Epithelial cell of proximal tubule (primary cell): ENCODE measurements at regions not wholly inside any gene's neighbourhood (a gene's known extent, or its start where the extent isn't known, plus 50 kb on each side); places are given as distances from the start of the nearest gene placed in this dataset.

ENCODE experiments used
- DNase-seq: peaks from one replicate; pipeline ENCODE4 v3.0.0-alpha.2; 2011; ENCODE audit warnings: low read depth
- H3K4me3 ChIP-seq: 2 replicates; pipeline ENCODE4 v1.5.1; 2011; ENCODE audit warnings: low read depth, mild to moderate bottlenecking, low read length
- TF ChIP-seq, protein P1 (sequence below): conservative IDR thresholded peaks from 2 replicates; pipeline ENCODE4 v1.5.1; 2012; ENCODE audit warnings: low read depth, mild to moderate bottlenecking, low read length

DNA sequence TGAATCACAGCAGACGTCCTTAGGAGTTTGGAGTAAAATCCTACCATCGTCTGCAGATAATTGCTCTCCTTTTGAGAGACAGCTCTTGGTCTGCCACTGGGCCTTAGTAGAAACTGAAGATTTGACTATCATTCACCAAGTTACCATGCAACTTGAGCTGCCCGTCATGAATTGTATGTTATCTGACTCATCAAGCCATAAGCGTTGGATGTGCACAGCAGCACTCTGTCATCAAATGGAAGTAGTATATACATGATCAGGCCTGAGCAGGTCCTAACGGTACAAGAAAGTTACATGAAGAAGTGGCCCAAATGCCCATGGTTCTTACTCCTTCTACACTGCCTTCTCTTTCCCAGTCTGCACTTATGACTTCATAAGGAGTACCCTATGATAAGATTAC, 317.8 kb downstream of the GPATCH2 start:
- H3K4me3 ChIP-seq = no peak overlapping the region
- DNase-seq = no peak
- TF ChIP-seq, protein P1, sequence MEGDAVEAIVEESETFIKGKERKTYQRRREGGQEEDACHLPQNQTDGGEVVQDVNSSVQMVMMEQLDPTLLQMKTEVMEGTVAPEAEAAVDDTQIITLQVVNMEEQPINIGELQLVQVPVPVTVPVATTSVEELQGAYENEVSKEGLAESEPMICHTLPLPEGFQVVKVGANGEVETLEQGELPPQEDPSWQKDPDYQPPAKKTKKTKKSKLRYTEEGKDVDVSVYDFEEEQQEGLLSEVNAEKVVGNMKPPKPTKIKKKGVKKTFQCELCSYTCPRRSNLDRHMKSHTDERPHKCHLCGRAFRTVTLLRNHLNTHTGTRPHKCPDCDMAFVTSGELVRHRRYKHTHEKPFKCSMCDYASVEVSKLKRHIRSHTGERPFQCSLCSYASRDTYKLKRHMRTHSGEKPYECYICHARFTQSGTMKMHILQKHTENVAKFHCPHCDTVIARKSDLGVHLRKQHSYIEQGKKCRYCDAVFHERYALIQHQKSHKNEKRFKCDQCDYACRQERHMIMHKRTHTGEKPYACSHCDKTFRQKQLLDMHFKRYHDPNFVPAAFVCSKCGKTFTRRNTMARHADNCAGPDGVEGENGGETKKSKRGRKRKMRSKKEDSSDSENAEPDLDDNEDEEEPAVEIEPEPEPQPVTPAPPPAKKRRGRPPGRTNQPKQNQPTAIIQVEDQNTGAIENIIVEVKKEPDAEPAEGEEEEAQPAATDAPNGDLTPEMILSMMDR = no peak

DNA sequence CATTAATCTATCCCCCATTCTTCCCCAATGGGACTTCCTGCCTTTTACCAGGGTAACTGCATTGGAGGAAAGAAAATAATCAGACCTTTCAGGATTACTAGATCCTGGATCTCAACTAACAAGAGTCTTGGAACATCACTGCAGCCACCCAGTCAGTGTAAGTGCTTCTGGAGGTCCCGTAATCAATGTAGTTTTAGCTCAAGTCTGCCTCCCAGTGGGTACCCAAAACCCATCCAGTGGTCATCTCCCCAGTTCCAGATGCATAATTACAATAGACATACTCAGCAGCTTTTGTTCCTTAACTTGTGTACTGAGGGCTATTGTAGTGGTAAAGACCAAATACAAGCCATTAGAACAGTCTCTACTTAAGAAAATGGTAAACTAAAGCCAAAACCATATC, 319.1 kb downstream of the GPATCH2 start:
- no peak for DNase-seq

DNA sequence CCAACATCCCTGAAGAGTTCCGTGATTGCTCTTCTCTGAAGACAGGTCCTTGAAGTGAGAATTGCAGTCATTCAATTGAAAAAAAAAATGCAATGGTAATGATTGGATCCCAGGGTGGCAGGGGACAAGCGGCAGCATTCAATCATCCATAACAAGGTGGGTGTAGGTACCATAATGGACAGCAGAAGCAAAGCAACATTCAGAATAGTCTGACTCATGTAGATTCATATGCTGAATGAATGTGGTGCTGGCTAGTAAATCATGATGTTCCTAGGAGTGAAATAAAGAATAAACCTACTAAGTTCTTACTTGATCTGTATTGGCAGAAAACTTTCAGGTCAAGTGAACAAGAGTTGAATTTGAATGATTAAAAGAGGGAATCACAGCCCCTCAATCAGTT, 319.6 kb downstream of the GPATCH2 start:
- DNase-seq = no peak

More for the DNA sequence above, 319.1 kb downstream of the GPATCH2 start:
- H3K4me3 ChIP-seq = no peak overlapping the region
- TF ChIP-seq, protein P1 = peak; percentile 59

DNA sequence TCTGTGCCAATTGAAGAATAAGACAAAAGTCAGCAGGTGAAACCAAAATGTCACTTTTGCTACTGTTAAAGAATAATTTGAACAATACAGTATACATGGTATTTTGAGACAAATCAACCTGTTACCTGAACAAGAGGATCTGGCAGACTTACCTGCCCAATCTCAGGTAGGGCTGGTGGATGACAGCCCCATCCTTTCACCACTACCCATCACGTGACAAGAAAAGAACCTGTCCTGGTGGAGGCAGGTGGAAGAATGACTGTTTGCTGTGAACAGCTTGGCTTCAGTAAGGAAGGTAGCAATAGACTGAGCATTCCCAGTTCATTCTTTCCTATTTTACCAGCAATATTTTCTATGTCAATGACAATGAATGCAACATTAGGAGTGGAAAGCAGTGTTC, 349.6 kb downstream of the GPATCH2 start:
- DNase-seq = no peak
- no peak overlapping the region for H3K4me3 ChIP-seq
- TF ChIP-seq, protein P1 = no peak

More for the DNA sequence above, 319.6 kb downstream of the GPATCH2 start:
- no peak overlapping the region for H3K4me3 ChIP-seq
- TF ChIP-seq, protein P1 = no peak

DNA sequence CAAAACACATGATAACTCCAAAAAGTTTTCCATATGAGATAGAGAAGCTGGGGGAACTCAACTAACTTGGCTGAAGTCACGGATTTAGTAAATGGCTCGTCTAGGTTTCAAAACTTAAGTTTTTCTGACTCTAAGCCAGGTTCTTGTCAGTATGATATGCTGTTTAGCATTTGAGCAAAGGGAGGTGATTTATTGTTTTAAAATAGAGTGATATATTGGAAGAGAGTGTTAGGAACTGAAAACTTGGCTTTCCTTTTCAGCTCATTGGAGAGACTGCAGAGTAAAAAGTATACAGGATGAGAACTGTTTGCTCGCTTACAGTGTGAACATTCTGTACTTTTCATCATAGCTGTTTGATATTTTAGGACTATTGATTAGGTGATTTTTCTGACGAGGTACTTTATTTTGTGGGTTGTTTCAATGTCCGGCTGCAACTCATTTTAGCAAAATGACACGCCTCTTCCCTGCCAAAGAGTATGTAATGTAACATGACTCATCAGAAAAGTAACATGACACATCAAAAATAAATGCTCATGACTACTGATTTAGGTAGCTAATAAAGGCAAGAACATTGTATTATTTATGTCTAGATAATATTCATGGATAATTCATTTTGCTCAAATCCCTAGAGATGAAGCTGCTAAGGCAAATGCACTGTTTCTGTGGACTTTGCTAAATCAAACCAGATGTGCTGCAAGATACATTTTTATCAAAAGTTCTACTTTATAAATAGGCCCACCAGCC, 355.1 kb downstream of the GPATCH2 start:
- TF ChIP-seq, protein P1 = no peak
- peak; percentile 15 for DNase-seq
- no peak overlapping the region for H3K4me3 ChIP-seq

DNA sequence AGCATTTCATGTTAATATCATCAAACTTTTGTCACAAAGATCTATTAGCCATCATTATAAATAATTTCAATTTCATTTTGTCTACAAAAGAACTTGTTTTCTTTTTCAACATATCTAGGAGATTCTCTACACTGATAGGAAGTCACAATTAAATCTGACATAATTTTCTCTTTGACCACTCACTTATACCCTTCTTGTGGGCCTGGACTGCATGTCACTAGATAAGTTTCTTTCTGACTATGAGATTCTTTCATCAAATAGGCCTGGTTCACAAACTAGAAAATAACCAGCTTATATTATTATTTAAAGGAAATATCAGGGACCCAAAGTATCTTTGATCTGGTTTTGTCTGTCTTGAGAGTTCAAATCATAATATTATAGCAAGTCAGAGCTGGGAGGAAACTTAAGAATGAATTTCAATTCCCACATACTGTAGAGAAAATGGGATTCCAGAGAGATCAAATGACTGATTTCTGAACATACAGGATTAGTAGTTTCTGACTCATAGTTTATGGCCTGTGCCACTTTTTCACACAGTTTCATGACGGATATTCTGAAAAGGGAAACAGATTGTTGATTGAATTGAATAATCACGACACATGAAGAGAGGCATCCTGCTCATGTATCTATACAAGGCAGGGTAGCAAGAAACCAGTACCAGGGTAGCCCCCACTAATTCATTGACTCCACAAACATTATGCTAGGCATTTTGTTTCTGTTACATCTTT, 355.8 kb downstream of the GPATCH2 start:
- H3K4me3 ChIP-seq = no peak overlapping the region
- DNase-seq = peak; percentile 16
- TF ChIP-seq, protein P1 = no peak

DNA sequence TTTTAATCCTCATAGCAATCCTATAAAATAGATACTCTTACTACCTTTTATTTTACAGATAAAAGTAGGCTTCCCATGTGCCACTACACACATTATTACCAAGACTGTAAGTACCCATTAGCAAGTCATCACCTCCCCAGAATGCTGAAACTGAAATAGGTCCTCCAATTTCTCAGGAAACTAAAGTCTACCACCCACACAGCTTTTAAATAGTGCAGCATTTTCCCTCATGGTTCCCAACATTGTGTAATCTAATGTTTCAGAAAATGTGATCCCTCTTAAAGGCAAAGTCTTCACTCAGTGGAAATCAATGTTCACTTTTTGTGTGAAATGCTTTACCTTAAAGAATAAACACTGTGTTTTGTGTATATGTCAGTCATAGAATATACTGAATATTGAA, 356.5 kb downstream of the GPATCH2 start:
- TF ChIP-seq, protein P1 = no peak
- DNase-seq = no peak
- H3K4me3 ChIP-seq = no peak overlapping the region
